HG03457 (cell line): ENCODE measurements at regions not wholly inside any gene's neighbourhood (a gene's known extent, or its start where the extent isn't known, plus 50 kb on each side); places are given as distances from the start of the nearest gene placed in this dataset.
"Not testable (repeated sequence)": the region's sequence is repeated elsewhere in the genome, so short reads cannot be mapped to it uniquely, and the experiment has no call there.

Source experiments
- ATAC-seq: cut with Tn5 transposase; IDR thresholded peaks from one replicate; pipeline ENCODE4 v1.9.1; 2021; ENCODE audit warnings: moderate number of reproducible peaks; ENCODE audit not compliant: unreplicated experiment

GRCh38 chr10:34058845-34059614 is 724.6 kb upstream of the NRP1 start:
- no peak for ATAC-seq

- ATAC-seq = not testable (repeated sequence)
Measured at GRCh38 chr10:34055410-34055985, 721.0 kb upstream of the NRP1 start.

GRCh38 chr10:34049887-34050286 is 715.4 kb upstream of the NRP1 start:
- ATAC-seq = no peak

GRCh38 chr10:34049469-34049868 is 715.0 kb upstream of the NRP1 start:
- no peak for ATAC-seq

GRCh38 chr10:34047389-34047788 is 712.9 kb upstream of the NRP1 start:
- ATAC-seq = no peak

- no peak for ATAC-seq
Measured at GRCh38 chr10:34046506-34047034, 712.1 kb upstream of the NRP1 start.

GRCh38 chr10:34045571-34046190 is 711.2 kb upstream of the NRP1 start:
- no peak for ATAC-seq

GRCh38 chr10:34041871-34042270 is 707.4 kb upstream of the NRP1 start:
- ATAC-seq = no peak

- no peak for ATAC-seq
Measured at GRCh38 chr10:34037499-34037898, 703.0 kb upstream of the NRP1 start.

- ATAC-seq = not testable (repeated sequence)
Measured at GRCh38 chr10:34035241-34035790, 700.8 kb upstream of the NRP1 start.

GRCh38 chr10:34033078-34033477 is 698.6 kb upstream of the NRP1 start:
- no peak for ATAC-seq

GRCh38 chr10:34032564-34032963 is 698.1 kb upstream of the NRP1 start:
- no peak for ATAC-seq

GRCh38 chr10:34031400-34031799 is 696.9 kb upstream of the NRP1 start:
- ATAC-seq = no peak

GRCh38 chr10:34029455-34029854 is 695.0 kb upstream of the NRP1 start:
- ATAC-seq = no peak

GRCh38 chr10:34028936-34029335 is 694.5 kb upstream of the NRP1 start:
- no peak for ATAC-seq

- ATAC-seq = no peak
Measured at GRCh38 chr10:34024693-34025425, 690.4 kb upstream of the NRP1 start.

- ATAC-seq = no peak
Measured at GRCh38 chr10:34024282-34024681, 689.8 kb upstream of the NRP1 start.

- no peak for ATAC-seq
Measured at GRCh38 chr10:34022195-34022594, 687.7 kb upstream of the NRP1 start.

- ATAC-seq = no peak
Measured at GRCh38 chr10:34018784-34019183, 684.3 kb upstream of the NRP1 start.

- ATAC-seq = no peak
Measured at GRCh38 chr10:34018129-34018528, 683.7 kb upstream of the NRP1 start.

- ATAC-seq = no peak
Measured at GRCh38 chr10:34017281-34017680, 682.8 kb upstream of the NRP1 start.
